C4-2B (cell line): ENCODE measurements at regions not wholly inside any gene's neighbourhood (a gene's known extent, or its start where the extent isn't known, plus 50 kb on each side); places are given as distances from the start of the nearest gene placed in this dataset.

Experiments
- ZFX ChIP-seq: fragments of 450-650 bp; IDR thresholded peaks from 2 replicates; pipeline ENCODE4 v1.6.1; 2017
- TF ChIP-seq, protein P1 (sequence below): fragments of 450-650 bp; conservative IDR thresholded peaks from 2 replicates; pipeline ENCODE4 v1.5.1; 2017; ENCODE audit warnings: mild to moderate bottlenecking

DNA sequence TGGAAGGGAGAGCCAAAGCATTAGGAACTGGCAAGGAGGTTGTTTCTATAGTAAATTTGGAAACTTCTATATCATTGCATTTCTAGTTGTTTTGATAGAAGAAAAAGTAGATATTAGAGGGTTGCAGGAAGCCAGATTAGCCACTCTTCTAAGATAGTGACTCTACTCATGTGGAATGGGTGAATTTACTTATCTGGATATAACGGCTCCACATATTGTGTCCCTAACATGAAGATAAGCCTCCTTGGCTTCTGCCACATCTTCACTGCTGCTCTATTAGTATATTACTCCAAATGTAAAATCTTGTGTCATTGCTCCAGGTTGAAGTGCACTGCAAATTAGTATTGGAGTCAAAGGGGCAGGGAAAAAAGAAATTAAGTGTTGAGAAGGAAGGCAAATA is 283.3 kb downstream of the CASP12 start:
- TF ChIP-seq, protein P1, sequence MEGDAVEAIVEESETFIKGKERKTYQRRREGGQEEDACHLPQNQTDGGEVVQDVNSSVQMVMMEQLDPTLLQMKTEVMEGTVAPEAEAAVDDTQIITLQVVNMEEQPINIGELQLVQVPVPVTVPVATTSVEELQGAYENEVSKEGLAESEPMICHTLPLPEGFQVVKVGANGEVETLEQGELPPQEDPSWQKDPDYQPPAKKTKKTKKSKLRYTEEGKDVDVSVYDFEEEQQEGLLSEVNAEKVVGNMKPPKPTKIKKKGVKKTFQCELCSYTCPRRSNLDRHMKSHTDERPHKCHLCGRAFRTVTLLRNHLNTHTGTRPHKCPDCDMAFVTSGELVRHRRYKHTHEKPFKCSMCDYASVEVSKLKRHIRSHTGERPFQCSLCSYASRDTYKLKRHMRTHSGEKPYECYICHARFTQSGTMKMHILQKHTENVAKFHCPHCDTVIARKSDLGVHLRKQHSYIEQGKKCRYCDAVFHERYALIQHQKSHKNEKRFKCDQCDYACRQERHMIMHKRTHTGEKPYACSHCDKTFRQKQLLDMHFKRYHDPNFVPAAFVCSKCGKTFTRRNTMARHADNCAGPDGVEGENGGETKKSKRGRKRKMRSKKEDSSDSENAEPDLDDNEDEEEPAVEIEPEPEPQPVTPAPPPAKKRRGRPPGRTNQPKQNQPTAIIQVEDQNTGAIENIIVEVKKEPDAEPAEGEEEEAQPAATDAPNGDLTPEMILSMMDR = no peak
- TF ChIP-seq ZFX = no peak
